ACC112 (cell line): ENCODE measurements at regions not wholly inside any gene's neighbourhood (a gene's known extent, or its start where the extent isn't known, plus 50 kb on each side); places are given as distances from the start of the nearest gene placed in this dataset.

Experiments used
- H2AFZ ChIP-seq: fragments of 200-600 bp; sonication (generic); one replicate; pipeline ENCODE4 v1.6.0; 2017; ENCODE audit warnings: antibody characterized with exemption, low read length; ENCODE audit not compliant: unreplicated experiment
- H3K27ac ChIP-seq: fragments of 200-600 bp; sonication (generic); 2 replicates; pipeline ENCODE4 v1.5.1; 2014; ENCODE audit warnings: low read depth, mild to moderate bottlenecking, antibody characterized with exemption, low read length, moderate library complexity
- H3K27me3 ChIP-seq: fragments of 200-600 bp; sonication (generic); 2 replicates; pipeline ENCODE4 v1.6.1; 2014; ENCODE audit warnings: mild to moderate bottlenecking, antibody characterized with exemption, low read length, moderate library complexity, mixed read lengths; ENCODE audit not compliant: insufficient read depth
- H3K36me3 ChIP-seq: fragments of 200-600 bp; sonication (generic); 2 replicates; pipeline ENCODE4 v1.6.1; 2016; ENCODE audit warnings: mild to moderate bottlenecking, antibody characterized with exemption, low read length, moderate library complexity, mixed read lengths; ENCODE audit not compliant: insufficient read depth
- H3K4me1 ChIP-seq: fragments of 200-600 bp; sonication (generic); one replicate; pipeline ENCODE4 v1.6.1; 2016; ENCODE audit warnings: low read length, mixed read lengths; ENCODE audit not compliant: insufficient read depth, unreplicated experiment, control insufficient read depth
- H3K4me3 ChIP-seq: fragments of 200-600 bp; sonication (generic); 2 replicates; pipeline ENCODE4 v1.5.1; 2014; ENCODE audit warnings: mild to moderate bottlenecking, low read depth, low read length
- H3K79me2 ChIP-seq: fragments of 200-600 bp; sonication (generic); one replicate; pipeline ENCODE4 v1.6.0; 2016; ENCODE audit warnings: low read length; ENCODE audit not compliant: control insufficient read depth, unreplicated experiment, insufficient read depth

- H2AFZ ChIP-seq: no peak overlapping the region
- no peaks in the 10 kb centered on the region for H3K79me2 ChIP-seq
- H3K27me3 ChIP-seq: no peaks in the 10 kb centered on the region
- no peaks in the 10 kb centered on the region for H3K36me3 ChIP-seq
- no peak overlapping the region for H3K27ac ChIP-seq
- H3K4me3 ChIP-seq: no peak overlapping the region
- no peaks in the 10 kb centered on the region for H3K4me1 ChIP-seq
Observed at GRCh38 chr6:23417133-23417532, 708.9 kb upstream of the NRSN1 start.

GRCh38 chr6:23418095-23418494 is 707.9 kb upstream of the NRSN1 start:
- H3K36me3 ChIP-seq: no peaks in the 10 kb centered on the region
- H2AFZ ChIP-seq: no peak overlapping the region
- H3K79me2 ChIP-seq: no peaks in the 10 kb centered on the region
- H3K4me3 ChIP-seq: no peak overlapping the region
- no peaks in the 10 kb centered on the region for H3K27me3 ChIP-seq
- no peaks in the 10 kb centered on the region for H3K4me1 ChIP-seq
- no peak overlapping the region for H3K27ac ChIP-seq

DNA sequence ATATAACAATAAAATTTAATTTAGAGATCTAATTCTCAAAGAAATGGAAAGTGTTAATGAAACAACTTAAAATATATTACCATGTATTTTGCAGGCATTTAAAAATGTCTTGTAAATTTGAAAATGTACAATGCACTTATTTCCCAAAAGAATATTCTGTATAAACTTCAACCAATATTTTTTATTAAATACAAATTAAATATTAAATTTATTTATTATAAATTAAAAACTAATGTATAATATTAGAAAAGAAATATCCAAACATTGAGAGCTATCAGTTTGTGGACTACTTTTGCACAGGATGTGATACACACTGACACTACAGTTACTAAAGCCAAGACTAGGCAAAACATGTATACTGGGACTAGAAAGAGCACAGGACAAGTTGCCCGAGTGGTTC is 707.0 kb upstream of the NRSN1 start:
- no peaks in the 10 kb centered on the region for H3K36me3 ChIP-seq
- H3K4me3 ChIP-seq: no peak overlapping the region
- no peak overlapping the region for H2AFZ ChIP-seq
- no peaks in the 10 kb centered on the region for H3K27me3 ChIP-seq
- H3K27ac ChIP-seq: no peak overlapping the region
- H3K79me2 ChIP-seq: no peaks in the 10 kb centered on the region
- no peaks in the 10 kb centered on the region for H3K4me1 ChIP-seq

- Histone ChIP-seq H2AFZ (no peak overlapping the region), H3K4me3 (no peak overlapping the region), H3K36me3 (no peaks in the 10 kb centered on the region), H3K4me1 (no peaks in the 10 kb centered on the region), H3K79me2 (no peaks in the 10 kb centered on the region), H3K27me3 (no peaks in the 10 kb centered on the region), H3K27ac (no peak overlapping the region)
Observed at GRCh38 chr6:23420659-23421350, 705.2 kb upstream of the NRSN1 start.

GRCh38 chr6:23424584-23424983 is 701.4 kb upstream of the NRSN1 start:
- no peak overlapping the region for H3K27ac ChIP-seq

GRCh38 chr6:23435126-23435525 is 690.9 kb upstream of the NRSN1 start:
- Histone ChIP-seq H3K4me1 (no peaks in the 10 kb centered on the region), H3K4me3 (no peak overlapping the region), H2AFZ (no peak overlapping the region), H3K27me3 (no peaks in the 10 kb centered on the region), H3K36me3 (no peaks in the 10 kb centered on the region), H3K27ac (no peak overlapping the region), H3K79me2 (no peaks in the 10 kb centered on the region)

More at GRCh38 chr6:23424584-23424983, 701.4 kb upstream of the NRSN1 start:
- no peaks in the 10 kb centered on the region for H3K4me1 ChIP-seq
- H2AFZ ChIP-seq: no peak overlapping the region
- no peaks in the 10 kb centered on the region for H3K36me3 ChIP-seq
- no peaks in the 10 kb centered on the region for H3K27me3 ChIP-seq
- H3K4me3 ChIP-seq: no peak overlapping the region
- no peaks in the 10 kb centered on the region for H3K79me2 ChIP-seq

GRCh38 chr6:23435798-23436197 is 690.2 kb upstream of the NRSN1 start:
- Histone ChIP-seq H3K4me3 (no peak overlapping the region), H3K36me3 (no peaks in the 10 kb centered on the region), H3K27me3 (no peaks in the 10 kb centered on the region), H2AFZ (no peak overlapping the region), H3K4me1 (no peaks in the 10 kb centered on the region), H3K79me2 (no peaks in the 10 kb centered on the region), H3K27ac (no peak overlapping the region)

- H3K4me1 ChIP-seq: no peaks in the 10 kb centered on the region
- no peak overlapping the region for H3K4me3 ChIP-seq
- H2AFZ ChIP-seq: no peak overlapping the region
- H3K79me2 ChIP-seq: no peaks in the 10 kb centered on the region
- H3K36me3 ChIP-seq: no peaks in the 10 kb centered on the region
- no peak overlapping the region for H3K27ac ChIP-seq
- H3K27me3 ChIP-seq: no peaks in the 10 kb centered on the region
Observed at GRCh38 chr6:23441808-23442461, 684.1 kb upstream of the NRSN1 start.

GRCh38 chr6:23445157-23445710 is 680.8 kb upstream of the NRSN1 start:
- H3K27ac ChIP-seq: no peak overlapping the region
- no peaks in the 10 kb centered on the region for H3K36me3 ChIP-seq
- H3K4me1 ChIP-seq: no peaks in the 10 kb centered on the region
- no peak overlapping the region for H3K4me3 ChIP-seq
- no peaks in the 10 kb centered on the region for H3K79me2 ChIP-seq
- H3K27me3 ChIP-seq: no peaks in the 10 kb centered on the region
- no peak overlapping the region for H2AFZ ChIP-seq

DNA sequence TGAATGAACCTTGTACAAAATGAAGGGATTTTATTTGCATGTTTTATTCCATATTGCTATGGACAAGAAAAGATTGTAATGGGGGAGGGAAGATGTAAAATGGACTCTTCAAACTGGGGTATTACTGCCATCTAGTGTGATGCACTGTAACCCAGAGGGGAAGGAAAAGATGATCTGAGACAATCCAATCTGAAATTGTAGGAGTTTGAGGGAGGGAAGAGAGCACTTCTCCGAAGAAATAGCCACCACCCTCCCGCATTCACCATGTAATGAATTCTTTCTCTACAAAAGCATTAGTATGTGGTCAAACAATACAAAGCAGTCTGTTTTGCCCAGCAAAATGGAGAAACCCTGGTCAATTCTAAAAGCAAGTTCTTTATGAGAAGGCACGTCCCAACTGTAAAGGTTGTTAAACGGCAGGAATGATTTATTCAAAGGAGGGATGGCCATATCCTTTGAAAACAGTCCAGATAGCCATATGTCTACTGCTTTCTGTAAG is 679.5 kb upstream of the NRSN1 start:
- Histone ChIP-seq H3K36me3 (no peaks in the 10 kb centered on the region), H3K79me2 (no peaks in the 10 kb centered on the region), H3K27me3 (no peaks in the 10 kb centered on the region), H2AFZ (no peak overlapping the region), H3K27ac (no peak overlapping the region), H3K4me3 (no peak overlapping the region), H3K4me1 (no peaks in the 10 kb centered on the region)

GRCh38 chr6:23447731-23448130 is 678.3 kb upstream of the NRSN1 start:
- H2AFZ ChIP-seq: no peak overlapping the region
- H3K27ac ChIP-seq: no peak overlapping the region
- no peaks in the 10 kb centered on the region for H3K36me3 ChIP-seq
- H3K27me3 ChIP-seq: no peaks in the 10 kb centered on the region
- no peaks in the 10 kb centered on the region for H3K4me1 ChIP-seq
- H3K79me2 ChIP-seq: no peaks in the 10 kb centered on the region
- H3K4me3 ChIP-seq: no peak overlapping the region
